ENCODE measurements at regions not wholly inside any gene's neighbourhood (a gene's known extent, or its start where the extent isn't known, plus 50 kb on each side); places are given as distances from the start of the nearest gene placed in this dataset.

DNA sequence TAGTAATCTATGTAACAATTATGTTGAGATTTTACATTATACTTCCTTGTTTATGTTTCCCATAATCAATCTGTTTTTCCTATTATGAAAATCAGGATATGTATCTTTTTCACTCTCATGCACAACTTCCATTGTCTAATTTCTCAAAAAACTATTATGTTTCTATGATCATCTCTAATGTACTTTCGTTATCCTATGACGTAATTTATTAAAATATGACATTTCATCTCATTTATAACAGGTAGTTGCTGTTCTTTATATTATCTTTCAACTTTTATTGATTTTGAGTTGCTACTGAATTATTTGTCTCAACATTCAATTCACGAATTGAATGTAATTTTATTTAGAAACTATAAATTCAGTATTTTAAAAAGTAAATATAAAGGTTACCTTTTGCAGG is 100.8 kb upstream of the MAGEB18 start:
- no peak for DNase-seq

DNA sequence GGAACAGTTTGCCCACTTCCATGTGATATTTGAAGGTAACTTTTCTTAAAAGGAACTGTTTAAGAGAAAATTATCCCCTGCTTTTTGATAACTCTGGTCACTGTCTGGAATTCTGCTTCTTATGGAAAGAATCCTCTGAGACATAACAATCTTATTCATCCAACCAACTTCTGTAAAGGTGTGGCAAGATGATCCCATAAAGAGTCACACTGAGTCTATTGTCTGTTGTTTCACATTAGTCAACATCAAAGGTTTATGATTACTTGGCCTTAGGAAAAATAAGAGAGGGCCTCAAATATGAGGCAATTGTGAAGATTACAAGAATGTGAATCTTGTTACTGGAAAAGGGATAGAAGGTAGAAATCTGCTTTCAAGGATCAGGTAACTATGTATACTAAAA is 88.0 kb upstream of the MAGEB18 start:
- DNase-seq: no peak

DNA sequence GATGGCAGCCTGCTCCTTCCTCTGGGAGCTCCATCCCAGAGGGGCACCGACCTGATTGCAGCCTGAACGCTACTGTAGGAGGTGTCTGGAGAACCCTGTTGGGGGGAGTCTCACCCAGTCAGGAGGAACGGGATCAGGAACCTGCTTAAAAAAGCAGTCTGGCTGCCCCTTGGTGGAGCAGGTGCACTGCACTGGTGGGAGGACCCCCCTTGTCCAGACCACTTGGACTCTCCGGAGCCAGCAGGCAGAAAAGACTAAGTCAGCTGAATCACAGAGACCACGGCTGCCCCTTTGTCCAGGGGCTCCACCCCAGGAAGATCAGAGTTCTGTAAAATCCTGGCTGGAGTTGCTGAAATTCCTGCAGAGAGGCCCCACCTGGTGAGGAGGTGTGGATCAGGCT is 67.3 kb upstream of the MAGEB18 start:
- no peak for DNase-seq

DNA sequence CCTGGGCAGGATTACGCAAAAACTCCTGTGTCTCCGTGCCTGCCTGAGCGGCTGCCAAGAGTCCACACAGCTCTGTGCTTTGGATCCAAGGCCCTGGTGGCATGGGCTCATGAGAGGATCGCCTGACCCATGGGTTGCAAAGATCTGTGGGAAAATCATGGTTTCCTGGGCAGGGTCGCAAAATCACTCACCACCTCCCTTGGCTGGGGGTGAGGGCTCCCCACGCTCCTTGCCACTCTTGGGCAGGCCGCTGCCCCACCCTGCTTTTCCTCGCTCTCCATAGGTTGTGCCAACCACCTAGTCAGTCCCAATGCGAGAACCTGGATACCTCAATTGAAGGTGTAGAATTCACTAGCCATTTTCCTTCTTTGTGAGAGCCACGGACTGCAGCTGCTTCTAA is 66.5 kb upstream of the MAGEB18 start:
- no peak for DNase-seq

DNA sequence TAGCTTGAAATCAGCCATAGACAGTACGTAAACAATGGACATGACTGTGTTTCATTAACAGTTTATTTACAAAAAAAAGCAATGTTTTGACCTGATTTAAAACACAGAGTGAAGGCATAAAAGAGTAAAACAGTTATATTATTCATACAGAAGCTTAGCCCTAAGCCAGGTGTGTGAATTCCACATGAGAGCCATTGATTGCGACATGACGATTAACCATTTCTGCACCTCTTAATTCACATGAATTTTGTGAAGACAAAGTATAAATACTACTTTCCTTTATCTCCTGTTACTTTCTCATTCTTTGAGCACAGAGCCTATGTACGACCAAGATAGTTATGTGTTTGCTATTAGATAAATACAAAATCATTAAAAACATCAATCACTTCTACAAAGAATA is 55.0 kb upstream of the MAGEB18 start:
- DNase-seq: no peak
